Large intestine (tissue), 3 donors: ENCODE measurements at regions not wholly inside any gene's neighbourhood (a gene's known extent, or its start where the extent isn't known, plus 50 kb on each side); places are given as distances from the start of the nearest gene placed in this dataset.

Source experiments
- DNase-seq, 2 donors: peaks; one replicate each; pipeline versions ENCODE4 v3.0.0 to v3.0.0-alpha.2; 2013
- H3K27ac ChIP-seq: one replicate; pipeline ENCODE4 v1.5.1; 2013; ENCODE audit warnings: low read length
- H3K27me3 ChIP-seq: 2 replicates; pipeline ENCODE4 v1.6.1; 2013; ENCODE audit warnings: low read length; ENCODE audit not compliant: control insufficient read depth, insufficient read depth
- H3K36me3 ChIP-seq: 2 replicates; pipeline ENCODE4 v1.6.1; 2013; ENCODE audit warnings: low read length; ENCODE audit not compliant: control insufficient read depth, insufficient read depth
- H3K4me1 ChIP-seq: one replicate; pipeline ENCODE4 v1.6.1; 2013; ENCODE audit warnings: low read length; ENCODE audit not compliant: control insufficient read depth, insufficient read depth
- H3K4me3 ChIP-seq: one replicate; pipeline ENCODE4 v1.5.1; 2013; ENCODE audit warnings: low read length
- H3K9me3 ChIP-seq: one replicate; pipeline ENCODE4 v1.6.1; 2013; ENCODE audit warnings: mild to moderate bottlenecking, low read depth, low read length, moderate library complexity; ENCODE audit not compliant: control insufficient read depth
- WGBS: methylation state at CpG from one replicate; pipeline ENCODE4 v1.1.5; 2013; ENCODE audit warnings: low lambda C conversion rate; ENCODE audit not compliant: insufficient coverage; 5-methylcytosine and 5-hydroxymethylcytosine counted together

DNA sequence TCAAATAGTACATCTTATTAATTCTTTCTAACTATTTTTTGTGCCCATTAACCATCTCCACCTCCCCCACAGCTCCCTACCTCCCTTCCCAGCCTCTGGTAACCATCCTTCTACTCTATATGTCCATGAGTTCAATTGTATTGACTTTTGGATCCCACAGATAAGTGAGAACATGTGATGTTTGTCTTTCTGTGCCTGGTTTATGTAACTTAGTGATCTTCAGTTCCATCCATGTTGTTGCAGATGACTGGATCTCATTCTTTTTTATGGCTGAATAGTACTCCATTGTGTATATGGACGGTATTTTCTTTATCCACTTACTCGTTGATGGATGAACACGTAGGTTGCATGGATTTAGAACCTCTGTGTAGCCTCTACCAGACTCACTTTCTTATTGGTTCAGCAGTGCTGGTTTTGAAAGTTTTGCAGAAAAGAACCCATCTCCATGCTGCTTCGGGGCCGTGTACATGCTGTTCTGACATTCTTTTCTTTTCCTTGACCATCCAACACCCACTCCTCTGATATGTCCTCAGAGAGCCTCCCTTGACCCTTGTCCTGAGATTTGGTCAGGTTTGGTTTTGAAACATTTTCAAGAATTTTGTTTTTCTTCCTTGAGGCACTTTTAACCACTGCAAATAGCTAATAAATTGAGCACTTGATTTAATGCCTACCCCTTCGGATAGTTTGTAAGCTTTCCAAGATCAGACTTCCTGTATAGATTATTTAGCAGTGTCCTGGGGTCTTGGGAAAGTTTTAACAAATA lies 231.2 kb upstream of the ZFP64 start:
- no peaks in the 10 kb centered on the region for H3K36me3 ChIP-seq

DNA sequence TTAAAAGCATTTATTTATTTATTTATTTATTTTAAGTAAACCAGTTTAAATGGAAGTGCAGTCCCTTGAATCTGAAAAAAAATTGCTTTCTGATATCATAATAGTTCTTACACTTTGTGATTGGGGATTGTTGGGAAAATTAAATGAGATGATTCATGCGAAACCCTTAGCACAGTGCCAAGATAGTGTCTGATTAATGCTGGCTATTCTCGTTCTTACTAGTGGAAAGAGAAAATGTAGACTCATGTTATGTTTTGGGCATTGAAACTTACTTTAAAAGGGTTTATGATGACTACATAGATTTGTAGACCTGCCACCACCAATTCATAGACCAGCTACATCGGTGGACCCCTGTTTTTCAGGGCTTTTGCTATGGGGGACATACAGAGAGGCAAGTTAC lies 229.2 kb upstream of the ZFP64 start:
- H3K27ac ChIP-seq = no peak overlapping the region
- H3K4me3 ChIP-seq = no peak overlapping the region
- WGBS = no CpG with 5 or more reads among the region's 3 CpGs
- no peak for DNase-seq
- H3K9me3 ChIP-seq = no peaks in the 10 kb centered on the region
- H3K27me3 ChIP-seq = no peaks in the 10 kb centered on the region
- no peaks in the 10 kb centered on the region for H3K36me3 ChIP-seq
- no peaks in the 10 kb centered on the region for H3K4me1 ChIP-seq

More for the DNA sequence above, 231.2 kb upstream of the ZFP64 start:
- Histone ChIP-seq H3K9me3 (no peaks in the 10 kb centered on the region), H3K27me3 (no peaks in the 10 kb centered on the region), H3K27ac (no peak overlapping the region), H3K4me3 (no peak overlapping the region), H3K4me1 (no peaks in the 10 kb centered on the region)
- DNase-seq = peak in 1 of 2 donors; percentile 6
- 91% methylated on average over 4 of the region's 6 CpGs for WGBS

DNA sequence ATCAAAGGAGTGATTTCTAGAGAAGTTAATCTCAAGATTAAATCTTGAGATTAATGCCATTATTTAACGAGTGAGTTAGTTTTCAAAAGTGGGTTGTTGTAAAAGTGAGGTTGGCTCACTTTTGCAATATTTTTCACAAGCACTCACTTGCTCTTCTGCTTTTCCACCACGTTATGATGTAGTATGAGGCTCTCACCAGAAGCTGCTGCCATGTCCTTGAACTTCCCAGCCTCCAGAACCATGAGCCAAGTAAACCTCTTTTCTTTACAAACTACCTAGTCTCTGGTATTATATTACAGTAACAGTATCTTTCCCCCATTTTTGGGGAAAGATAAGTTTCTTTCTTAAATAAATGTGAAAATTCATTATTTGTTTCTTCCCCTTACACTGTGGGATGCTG lies 227.6 kb upstream of the ZFP64 start:
- WGBS = no CpG with 5 or more reads among the region's 2 CpGs
- Histone ChIP-seq H3K4me1 (no peaks in the 10 kb centered on the region), H3K36me3 (no peaks in the 10 kb centered on the region), H3K4me3 (no peak overlapping the region), H3K27ac (no peak overlapping the region), H3K27me3 (no peaks in the 10 kb centered on the region), H3K9me3 (no peaks in the 10 kb centered on the region)
- no peak for DNase-seq

- Histone ChIP-seq H3K9me3 (no peaks in the 10 kb centered on the region), H3K4me1 (no peaks in the 10 kb centered on the region), H3K4me3 (no peak overlapping the region), H3K27ac (no peak overlapping the region), H3K36me3 (no peaks in the 10 kb centered on the region), H3K27me3 (no peaks in the 10 kb centered on the region)
- no CpG with 5 or more reads among the region's 2 CpGs for WGBS
- DNase-seq = no peak
Measured at GRCh38 chr20:52416953-52417352, 225.4 kb upstream of the ZFP64 start.

- Histone ChIP-seq H3K27ac (no peak overlapping the region), H3K4me1 (peaks cover 3% of the 10 kb centered on the region), H3K4me3 (no peak overlapping the region), H3K27me3 (no peaks in the 10 kb centered on the region), H3K9me3 (no peaks in the 10 kb centered on the region), H3K36me3 (no peaks in the 10 kb centered on the region)
- WGBS = no CpG with 5 or more reads among the region's 1 CpG
- DNase-seq = no peak
Measured at GRCh38 chr20:52411611-52412010, 220.0 kb upstream of the ZFP64 start.

DNA sequence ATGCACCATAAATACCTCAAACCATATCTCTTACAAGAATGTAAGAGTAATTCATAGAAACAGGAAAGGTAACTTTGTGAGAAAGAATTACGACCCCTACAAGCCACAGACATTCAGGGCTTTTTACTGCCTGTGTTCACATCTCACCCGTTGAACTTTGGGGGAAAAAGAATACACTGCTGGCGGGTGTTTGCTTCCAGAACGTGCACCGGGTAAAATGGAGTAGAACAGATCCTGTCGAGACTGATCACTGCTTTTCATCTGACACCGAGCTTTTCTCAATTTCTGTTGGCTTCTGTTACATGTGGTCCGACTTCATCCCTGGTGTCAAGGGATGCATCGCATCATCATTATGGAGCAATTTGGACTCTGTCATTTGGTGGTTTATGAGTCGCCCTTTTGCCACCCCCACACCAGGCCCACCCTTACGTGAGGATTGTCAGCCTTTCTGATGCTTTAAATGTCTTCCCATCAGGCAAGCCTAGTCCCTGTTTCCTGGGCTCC lies 219.2 kb upstream of the ZFP64 start:
- no peak overlapping the region for H3K27ac ChIP-seq
- H3K4me3 ChIP-seq = no peak overlapping the region
- no peaks in the 10 kb centered on the region for H3K9me3 ChIP-seq
- 56% methylated on average over 3 of the region's 11 CpGs for WGBS
- peaks cover 3% of the 10 kb centered on the region for H3K4me1 ChIP-seq
- no peak for DNase-seq
- no peaks in the 10 kb centered on the region for H3K27me3 ChIP-seq
- no peaks in the 10 kb centered on the region for H3K36me3 ChIP-seq

- H3K36me3 ChIP-seq = no peaks in the 10 kb centered on the region
- peaks cover 3% of the 10 kb centered on the region for H3K4me1 ChIP-seq
- peak; percentile 38 to 56 for DNase-seq
- H3K4me3 ChIP-seq = no peak overlapping the region
- H3K27ac ChIP-seq = no peak overlapping the region
- H3K9me3 ChIP-seq = no peaks in the 10 kb centered on the region
- no peaks in the 10 kb centered on the region for H3K27me3 ChIP-seq
- WGBS = no CpG with 5 or more reads among the region's 11 CpGs
Measured at GRCh38 chr20:52410182-52410647, 218.6 kb upstream of the ZFP64 start.

DNA sequence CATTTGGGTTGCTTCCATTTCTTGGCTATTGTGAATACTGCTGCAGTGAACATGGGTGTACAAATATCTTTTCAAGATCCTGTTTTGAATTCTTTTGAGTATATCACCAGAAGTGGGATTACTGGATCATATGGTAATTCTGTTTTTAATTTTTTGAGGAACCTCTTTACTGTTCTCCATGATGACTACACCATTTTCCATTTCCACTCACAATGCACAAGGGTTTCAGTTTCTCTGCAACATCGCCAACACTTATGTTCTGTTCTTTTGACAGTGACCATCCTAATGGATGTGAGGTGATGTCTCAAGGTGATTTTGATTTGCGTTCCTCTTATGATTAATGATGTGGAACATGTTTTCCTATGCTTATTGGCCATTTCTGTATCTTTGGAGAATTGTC lies 214.4 kb upstream of the ZFP64 start:
- Histone ChIP-seq H3K4me1 (peaks cover 3% of the 10 kb centered on the region), H3K4me3 (no peak overlapping the region), H3K27ac (no peak overlapping the region), H3K9me3 (no peaks in the 10 kb centered on the region), H3K27me3 (no peaks in the 10 kb centered on the region), H3K36me3 (no peaks in the 10 kb centered on the region)
- WGBS = 100% methylated on average over 1 of the region's 2 CpGs
- DNase-seq = no peak

DNA sequence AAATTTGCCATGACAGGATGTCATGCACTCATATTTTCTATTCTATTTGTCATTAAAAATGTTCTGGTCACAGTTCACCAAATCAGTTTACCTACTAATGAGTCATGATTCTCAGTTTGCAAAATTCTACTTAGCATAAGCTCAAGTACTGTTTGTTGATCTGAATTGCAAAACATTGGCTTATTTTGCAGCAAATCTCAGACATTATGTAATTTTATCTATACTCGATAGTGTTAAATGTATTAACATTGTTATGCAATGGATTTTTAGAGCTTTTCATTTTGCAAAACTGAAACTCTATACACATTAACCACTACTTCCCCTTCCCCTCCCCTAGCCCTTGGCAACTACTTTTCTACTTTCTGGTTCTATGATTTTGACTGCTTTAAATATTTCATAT lies 213.8 kb upstream of the ZFP64 start:
- Histone ChIP-seq H3K36me3 (no peaks in the 10 kb centered on the region), H3K4me1 (peaks cover 3% of the 10 kb centered on the region), H3K27ac (no peak overlapping the region), H3K27me3 (no peaks in the 10 kb centered on the region), H3K9me3 (no peaks in the 10 kb centered on the region), H3K4me3 (no peak overlapping the region)
- WGBS = no CpG with 5 or more reads among the region's 1 CpG
- DNase-seq = no peak

GRCh38 chr20:52404671-52405070 lies 213.1 kb upstream of the ZFP64 start:
- Histone ChIP-seq H3K9me3 (no peaks in the 10 kb centered on the region), H3K27me3 (no peaks in the 10 kb centered on the region), H3K36me3 (no peaks in the 10 kb centered on the region), H3K27ac (no peak overlapping the region), H3K4me1 (peaks cover under 1% of the 10 kb centered on the region), H3K4me3 (no peak overlapping the region)
- WGBS = no CpG with 5 or more reads among the region's 3 CpGs
- DNase-seq = no peak

DNA sequence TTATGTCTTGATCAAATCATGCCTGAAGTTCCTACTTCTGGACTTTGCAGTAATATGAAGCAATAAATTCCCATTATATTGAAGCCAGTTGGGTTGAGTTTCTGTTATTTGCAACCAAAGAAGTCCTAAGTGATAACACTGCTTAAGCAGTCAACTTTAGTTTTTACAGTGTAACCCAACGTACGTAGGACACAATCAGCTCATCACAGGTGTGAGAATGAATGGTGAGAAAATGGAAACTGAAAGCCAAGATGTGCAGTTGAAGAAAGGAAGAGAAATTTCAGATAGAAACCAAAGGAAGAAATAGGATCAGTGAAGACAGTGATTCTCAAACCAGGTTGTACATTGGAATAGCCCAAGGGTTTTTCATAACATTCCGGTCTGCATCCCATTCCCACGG lies 211.4 kb upstream of the ZFP64 start:
- no peak overlapping the region for H3K27ac ChIP-seq
- no CpG with 5 or more reads among the region's 4 CpGs for WGBS
- no peaks in the 10 kb centered on the region for H3K4me1 ChIP-seq
- no peaks in the 10 kb centered on the region for H3K9me3 ChIP-seq
- H3K4me3 ChIP-seq = no peak overlapping the region
- H3K36me3 ChIP-seq = no peaks in the 10 kb centered on the region
- no peaks in the 10 kb centered on the region for H3K27me3 ChIP-seq
- DNase-seq = no peak
